ENCODE measurements at regions not wholly inside any gene's neighbourhood (a gene's known extent, or its start where the extent isn't known, plus 50 kb on each side); places are given as distances from the start of the nearest gene placed in this dataset.

DNA sequence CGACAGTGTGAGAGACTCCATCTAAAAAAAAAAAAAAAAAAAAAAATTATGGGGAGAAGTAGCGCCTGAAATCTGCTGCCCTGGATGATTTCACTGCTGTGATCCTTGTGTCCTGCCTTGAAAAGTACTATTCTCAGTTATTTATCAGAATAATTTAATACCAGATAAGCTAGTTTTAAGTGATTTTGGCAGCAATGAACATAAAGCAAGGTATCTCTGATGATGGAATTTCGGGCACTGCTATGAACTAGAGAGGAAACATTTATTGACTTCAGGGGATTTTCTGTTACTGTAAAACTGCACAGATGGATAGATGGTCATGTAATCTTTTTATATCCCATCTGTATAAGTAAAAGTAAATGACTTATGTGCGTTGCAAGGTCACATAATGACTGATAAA is 619.1 kb upstream of the ANKRD30A start:
- H3K4me1 ChIP-seq (ENCODE audit: insufficient read depth, low read length, poor library complexity, severe bottlenecking) = no peaks in the 10 kb centered on the region
- H3K27me3 ChIP-seq (ENCODE audit: insufficient read depth, low read length, poor library complexity, severe bottlenecking) = no peaks in the 10 kb centered on the region
- no peaks in the 10 kb centered on the region for H3K9me2 ChIP-seq (replicated peaks; ENCODE audit: low read depth, low read length)
- no peaks in the 10 kb centered on the region for H3K79me2 ChIP-seq (ENCODE audit: insufficient read depth, low read length)
- H3K4me3 ChIP-seq (ENCODE audit: low read length, poor library complexity, severe bottlenecking) = no peak overlapping the region
- H4K20me1 ChIP-seq (ENCODE audit: insufficient read depth, low read length, poor library complexity, severe bottlenecking) = no peaks in the 10 kb centered on the region
- H3K4me2 ChIP-seq (ENCODE audit: low read depth, low read length, poor library complexity, severe bottlenecking) = no peak overlapping the region
- no peaks in the 10 kb centered on the region for H3K36me3 ChIP-seq (ENCODE audit: insufficient read depth, low read length)
- TF ChIP-seq, protein P1, sequence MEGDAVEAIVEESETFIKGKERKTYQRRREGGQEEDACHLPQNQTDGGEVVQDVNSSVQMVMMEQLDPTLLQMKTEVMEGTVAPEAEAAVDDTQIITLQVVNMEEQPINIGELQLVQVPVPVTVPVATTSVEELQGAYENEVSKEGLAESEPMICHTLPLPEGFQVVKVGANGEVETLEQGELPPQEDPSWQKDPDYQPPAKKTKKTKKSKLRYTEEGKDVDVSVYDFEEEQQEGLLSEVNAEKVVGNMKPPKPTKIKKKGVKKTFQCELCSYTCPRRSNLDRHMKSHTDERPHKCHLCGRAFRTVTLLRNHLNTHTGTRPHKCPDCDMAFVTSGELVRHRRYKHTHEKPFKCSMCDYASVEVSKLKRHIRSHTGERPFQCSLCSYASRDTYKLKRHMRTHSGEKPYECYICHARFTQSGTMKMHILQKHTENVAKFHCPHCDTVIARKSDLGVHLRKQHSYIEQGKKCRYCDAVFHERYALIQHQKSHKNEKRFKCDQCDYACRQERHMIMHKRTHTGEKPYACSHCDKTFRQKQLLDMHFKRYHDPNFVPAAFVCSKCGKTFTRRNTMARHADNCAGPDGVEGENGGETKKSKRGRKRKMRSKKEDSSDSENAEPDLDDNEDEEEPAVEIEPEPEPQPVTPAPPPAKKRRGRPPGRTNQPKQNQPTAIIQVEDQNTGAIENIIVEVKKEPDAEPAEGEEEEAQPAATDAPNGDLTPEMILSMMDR (conservative IDR thresholded peaks at IDR 0.05; ENCODE audit: low read length) = no peak
- TF ChIP-seq EZH2phosphoT487 (IDR thresholded peaks at IDR 0.05; ENCODE audit: borderline replicate concordance) = no peak
- no peak overlapping the region for H2AFZ ChIP-seq (ENCODE audit: low read length)
- no peaks in the 10 kb centered on the region; the same call in 1 of the 2 replicates for H3K9me3 ChIP-seq (ENCODE audit: insufficient read depth, low read depth, low read length)
- no peaks in the 10 kb centered on the region for H3F3A ChIP-seq (ENCODE audit: low read depth)
- no peak overlapping the region for H3K9ac ChIP-seq (ENCODE audit: low read depth, low read length, poor library complexity, severe bottlenecking)

DNA sequence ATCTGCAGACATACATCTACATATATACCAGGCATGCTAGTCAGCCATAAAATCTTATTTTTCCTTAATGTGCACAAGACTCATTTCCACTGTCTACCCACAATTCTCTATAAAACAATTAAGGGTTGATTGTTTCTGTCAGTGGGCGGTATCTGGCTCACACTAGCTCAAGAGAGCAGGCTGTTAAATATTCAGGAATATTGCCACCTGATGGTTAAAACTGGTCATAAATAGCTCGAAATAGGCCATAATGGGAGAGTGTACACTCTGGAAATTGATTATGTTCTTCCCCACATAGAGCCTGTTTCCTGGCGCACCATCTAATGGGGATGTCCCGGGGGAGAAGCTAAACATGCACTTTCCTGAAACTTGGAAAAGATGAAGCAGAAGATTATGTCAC is 620.6 kb upstream of the ANKRD30A start:
- TF ChIP-seq, protein P1 (conservative IDR thresholded peaks at IDR 0.05; ENCODE audit: low read length) = no peak
- no peak for TF ChIP-seq EZH2phosphoT487 (IDR thresholded peaks at IDR 0.05; ENCODE audit: borderline replicate concordance)
- H3K9me3 ChIP-seq (ENCODE audit: insufficient read depth, low read depth, low read length) = no peaks in the 10 kb centered on the region; the same call in 1 of the 2 replicates

DNA sequence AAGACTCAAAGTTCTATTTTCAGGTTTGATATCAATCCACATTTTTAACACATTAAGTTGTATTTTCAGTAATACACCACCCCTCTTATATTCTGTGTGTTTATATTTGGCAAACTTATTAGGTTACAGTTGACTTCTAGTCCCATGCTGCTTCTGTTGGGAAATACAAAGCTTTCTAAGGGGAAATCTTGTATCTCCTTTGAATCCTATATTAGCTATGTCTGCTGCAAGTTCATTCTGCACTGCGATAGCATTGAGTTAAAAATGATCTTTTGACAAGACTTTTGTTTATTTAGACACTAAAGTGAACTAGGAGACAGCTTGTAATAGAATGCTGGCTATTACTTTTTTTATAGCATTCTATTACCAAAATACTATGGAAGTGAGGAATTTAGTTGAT is 625.1 kb upstream of the ANKRD30A start:
- Histone ChIP-seq H3K9me3 (ENCODE audit: insufficient read depth, low read depth, low read length) (no peaks in the 10 kb centered on the region; the same call in 1 of the 2 replicates), H3K4me2 (ENCODE audit: low read depth, low read length, poor library complexity, severe bottlenecking) (no peak overlapping the region), H3K36me3 (ENCODE audit: insufficient read depth, low read length) (no peaks in the 10 kb centered on the region), H3K4me3 (ENCODE audit: low read length, poor library complexity, severe bottlenecking) (no peak overlapping the region), H3F3A (ENCODE audit: low read depth) (no peaks in the 10 kb centered on the region), H3K79me2 (ENCODE audit: insufficient read depth, low read length) (no peaks in the 10 kb centered on the region), H2AFZ (ENCODE audit: low read length) (no peak overlapping the region), H3K27me3 (ENCODE audit: insufficient read depth, low read length, poor library complexity, severe bottlenecking) (no peaks in the 10 kb centered on the region), H3K9me2 (replicated peaks; ENCODE audit: low read depth, low read length) (no peaks in the 10 kb centered on the region), H4K20me1 (ENCODE audit: insufficient read depth, low read length, poor library complexity, severe bottlenecking) (no peaks in the 10 kb centered on the region), H3K9ac (ENCODE audit: low read depth, low read length, poor library complexity, severe bottlenecking) (no peak overlapping the region), H3K4me1 (ENCODE audit: insufficient read depth, low read length, poor library complexity, severe bottlenecking) (no peaks in the 10 kb centered on the region)
- TF ChIP-seq EZH2phosphoT487 (IDR thresholded peaks at IDR 0.05; ENCODE audit: borderline replicate concordance) = no peak
- TF ChIP-seq, protein P1 (conservative IDR thresholded peaks at IDR 0.05; ENCODE audit: low read length) = no peak

More for the DNA sequence above, 620.6 kb upstream of the ANKRD30A start:
- H4K20me1 ChIP-seq (ENCODE audit: insufficient read depth, low read length, poor library complexity, severe bottlenecking) = no peaks in the 10 kb centered on the region
- no peaks in the 10 kb centered on the region for H3K27me3 ChIP-seq (ENCODE audit: insufficient read depth, low read length, poor library complexity, severe bottlenecking)
- H3K9me2 ChIP-seq (replicated peaks; ENCODE audit: low read depth, low read length) = no peaks in the 10 kb centered on the region
- no peak overlapping the region for H3K4me2 ChIP-seq (ENCODE audit: low read depth, low read length, poor library complexity, severe bottlenecking)
- H3K36me3 ChIP-seq (ENCODE audit: insufficient read depth, low read length) = no peaks in the 10 kb centered on the region
- no peak overlapping the region for H3K9ac ChIP-seq (ENCODE audit: low read depth, low read length, poor library complexity, severe bottlenecking)
- no peaks in the 10 kb centered on the region for H3K4me1 ChIP-seq (ENCODE audit: insufficient read depth, low read length, poor library complexity, severe bottlenecking)
- H2AFZ ChIP-seq (ENCODE audit: low read length) = no peak overlapping the region
- H3F3A ChIP-seq (ENCODE audit: low read depth) = no peaks in the 10 kb centered on the region
- H3K4me3 ChIP-seq (ENCODE audit: low read length, poor library complexity, severe bottlenecking) = no peak overlapping the region
- H3K79me2 ChIP-seq (ENCODE audit: insufficient read depth, low read length) = no peaks in the 10 kb centered on the region

Measured in Loucy (cell line).